B cell (primary cell): ENCODE measurements at regions not wholly inside any gene's neighbourhood (a gene's known extent, or its start where the extent isn't known, plus 50 kb on each side); places are given as distances from the start of the nearest gene placed in this dataset.

Experiments used
- ATAC-seq: fragments of 200-7000 bp; cut with Tn5 transposase; one replicate; pipeline ENCODE4 v1.10.0; 2021; ENCODE audit warnings: low read depth, mild to moderate bottlenecking, moderate number of reproducible peaks, moderate library complexity
- CTCF ChIA-PET: fragments of 350-600 bp; sonication (Branson Sonifier 250); formaldehyde crosslinking; loops from one replicate; lab custom pipeline; 2021; ENCODE audit warnings: antibody characterized with exemption, inconsistent platforms; lab: Charles Lee
- POLR2A ChIA-PET: fragments of 350-600 bp; sonication (Branson Sonifier 250); formaldehyde crosslinking; loops from one replicate; lab custom pipeline; 2021; ENCODE audit warnings: antibody characterized with exemption; lab: Charles Lee
- DNase-seq: peaks from one replicate; pipeline ENCODE4 v3.0.0; 2013
- H2AFZ ChIP-seq: 2 replicates; pipeline ENCODE4 v1.6.1; 2012; ENCODE audit warnings: mild to moderate bottlenecking, low read depth, low read length; ENCODE audit not compliant: insufficient read depth, poor library complexity, severe bottlenecking
- H3K27ac ChIP-seq, 2 donors: 1 replicate in 1 of 2; 2 replicates in 1 of 2; pipeline ENCODE4 v1.5.1; 2012 to 2013; ENCODE audit warnings: low read length in 2 of 2, mild to moderate bottlenecking in 2 of 2, moderate library complexity in 1 of 2
- H3K27me3 ChIP-seq, 4 experiments: fragments of 200-600 bp in 1 of 4; sonication (generic) in 1 of 4; replicated peaks in 1 of 4; 1 replicate in 2 of 4; 2 replicates in 2 of 4; pipeline versions ENCODE4 v1.6.1 to v1.7.0; 2013 to 2016; ENCODE audit warnings: low read length in 3 of 4, mild to moderate bottlenecking in 2 of 4, mixed read lengths in 1 of 4, moderate library complexity in 1 of 4; ENCODE audit not compliant: insufficient read depth in 4 of 4, control insufficient read depth in 3 of 4; ENCODE audit errors: control extremely low read depth in 1 of 4
- H3K36me3 ChIP-seq, 2 experiments: replicated peaks in 1 of 2; 1 replicate in 1 of 2; 2 replicates in 1 of 2; pipeline versions ENCODE4 v1.6.1 to v1.7.1; 2013; ENCODE audit warnings: low read length in 1 of 2; ENCODE audit not compliant: insufficient read depth in 2 of 2, control insufficient read depth in 1 of 2; ENCODE audit errors: control extremely low read depth in 1 of 2, extremely low read depth in 1 of 2
- H3K4me1 ChIP-seq, 2 donors: fragments of 200-600 bp in 1 of 2; sonication (generic) in 1 of 2; 1 replicate in 1 of 2; 2 replicates in 1 of 2; pipeline versions ENCODE4 v1.5.1 to v1.6.1; 2013 to 2017; ENCODE audit warnings: low read length in 2 of 2; ENCODE audit not compliant: control insufficient read depth in 2 of 2, insufficient read depth in 2 of 2
- H3K4me2 ChIP-seq: replicated peaks from 2 replicates; pipeline ENCODE3; 2012; ENCODE audit warnings: mild to moderate bottlenecking, low read depth, low read length; ENCODE audit not compliant: poor library complexity, severe bottlenecking
- H3K4me3 ChIP-seq, 5 experiments: fragments of 200-600 bp in 1 of 5; sonication (generic) in 1 of 5; 1 replicate in 3 of 5; 2 replicates in 2 of 5; pipeline versions ENCODE4 v1.5.1 to v1.7.0; 2011 to 2016; ENCODE audit warnings: low read length in 4 of 5, mild to moderate bottlenecking in 4 of 5, low read depth in 2 of 5, control low read depth in 1 of 5, moderate library complexity in 1 of 5; ENCODE audit not compliant: insufficient read depth in 1 of 5; ENCODE audit errors: control extremely low read depth in 1 of 5, extremely low read depth in 1 of 5
- H3K79me2 ChIP-seq: fragments of 200-600 bp; sonication (generic); one replicate; pipeline ENCODE4 v1.6.0; 2016; ENCODE audit warnings: low read length; ENCODE audit not compliant: control insufficient read depth, insufficient read depth
- H3K9ac ChIP-seq: fragments of 200-600 bp; sonication (generic); 2 replicates; pipeline ENCODE4 v1.6.1; 2017; ENCODE audit warnings: mild to moderate bottlenecking, low read length, moderate library complexity
- H3K9me3 ChIP-seq, 3 donors: one replicate each; pipeline versions ENCODE4 v1.6.1 to v1.7.1; 2013; ENCODE audit warnings: low read length in 2 of 3; ENCODE audit not compliant: control insufficient read depth in 2 of 3, insufficient read depth in 1 of 3; ENCODE audit errors: control extremely low read depth in 1 of 3
- H4K20me1 ChIP-seq: 2 replicates; pipeline ENCODE4 v1.6.0; 2012; ENCODE audit warnings: mild to moderate bottlenecking, low read length; ENCODE audit not compliant: insufficient read depth, control insufficient read depth, poor library complexity, severe bottlenecking
- H3K27ac Mint-ChIP-seq: one replicate; pipeline ENCODE4 v1.8.0; 2021; ENCODE audit warnings: mixed read lengths
- H3K27me3 Mint-ChIP-seq: one replicate; pipeline ENCODE4 v1.8.0; 2021; ENCODE audit warnings: mixed read lengths
- H3K4me1 Mint-ChIP-seq: one replicate; pipeline ENCODE4 v1.8.0; 2021; ENCODE audit warnings: mixed read lengths
- H3K4me3 Mint-ChIP-seq: one replicate; pipeline ENCODE4 v1.8.0; 2021; ENCODE audit warnings: mixed read lengths
- H3K9me3 Mint-ChIP-seq: one replicate; pipeline ENCODE4 v1.8.0; 2022; ENCODE audit warnings: mixed read lengths; ENCODE audit not compliant: insufficient read depth
- EZH2 ChIP-seq: IDR thresholded peaks from 2 replicates; pipeline ENCODE4 v1.6.1; 2012; ENCODE audit warnings: borderline replicate concordance, low read depth, mild to moderate bottlenecking, moderate library complexity, low read length; ENCODE audit not compliant: insufficient read depth, poor library complexity, severe bottlenecking
- WGBS: methylation state at CpG from one replicate; pipeline ENCODE4 v1.1.5; 2013; ENCODE audit warnings: missing lambda C conversion rate; ENCODE audit not compliant: insufficient coverage; 5-methylcytosine and 5-hydroxymethylcytosine counted together
- intact Hi-C: fragments of 100-400 bp; cut with micrococcal nuclease; formaldehyde crosslinking; loops from one replicate; pipeline ENCODE4 v1.10.0; 2022
- TF ChIP-seq, protein P1 (sequence below): fragments of 200-600 bp; IDR thresholded peaks from one replicate; pipeline ENCODE4 v1.8.0; 2022; ENCODE audit warnings: antibody characterized with exemption, mild to moderate bottlenecking

DNA sequence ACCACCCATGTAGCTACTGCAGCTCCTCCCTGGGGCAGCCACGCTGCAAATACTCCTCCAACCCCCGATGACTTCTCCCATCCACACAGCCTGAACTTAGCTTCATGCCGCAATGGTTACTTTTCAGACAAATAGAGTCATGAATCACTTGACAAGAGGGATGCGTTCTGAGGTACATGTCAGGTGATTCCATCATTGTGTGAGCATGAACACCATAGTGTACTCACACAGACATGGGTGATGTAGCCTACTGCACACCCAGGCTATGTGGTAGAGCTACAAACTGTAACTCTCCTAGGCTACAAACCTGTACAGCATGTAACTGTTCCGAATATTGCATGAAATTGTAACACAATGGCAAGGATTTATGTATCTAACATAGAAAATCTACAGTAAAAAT lies 298.5 kb upstream of the SLC35B3 start:
- no peak overlapping the region for H2AFZ ChIP-seq
- H3K4me1 Mint-ChIP-seq: peaks cover 4% of the 10 kb centered on the region
- WGBS: 81% methylated on average over 3 of the region's 5 CpGs

DNA sequence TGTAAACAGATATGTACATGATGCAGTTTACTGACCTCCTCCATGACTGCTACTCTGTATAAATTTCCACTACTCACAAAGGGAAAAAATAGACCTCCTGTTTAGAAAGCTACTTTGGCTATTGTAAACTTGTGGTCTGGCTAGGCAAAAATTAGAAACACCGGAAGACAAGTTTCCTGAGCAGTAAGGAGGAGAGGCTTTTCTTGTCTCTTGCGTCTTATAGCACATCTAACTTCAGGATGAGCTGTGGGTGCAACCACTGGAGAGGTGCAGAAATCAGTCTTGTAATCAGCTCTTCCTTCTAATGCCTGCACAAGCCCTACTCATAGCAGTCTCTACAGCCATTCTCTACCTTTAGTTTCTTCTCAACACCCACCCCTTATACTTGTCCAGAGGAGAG lies 296.5 kb upstream of the SLC35B3 start:
- Histone ChIP-seq H3K27me3 (no peaks in the 10 kb centered on the region), H3K79me2 (no peaks in the 10 kb centered on the region), H4K20me1 (no peaks in the 10 kb centered on the region), H3K9me3 (no peaks in the 10 kb centered on the region), H3K4me2 (no peak overlapping the region), H3K36me3 (no peaks in the 10 kb centered on the region), H2AFZ (no peak overlapping the region), H3K9ac (no peak overlapping the region), H3K27ac (no peak overlapping the region), H3K4me3 (no peak overlapping the region), H3K4me1 (peaks cover 0 to 3% of the 10 kb centered on the region in 2 donors)
- WGBS: 5% methylated on average over 2 of the region's 2 CpGs
- Mint-ChIP-seq H3K4me1 (peaks cover 4% of the 10 kb centered on the region), H3K9me3 (no peaks in the 10 kb centered on the region), H3K27me3 (no peaks in the 10 kb centered on the region), H3K4me3 (no peak overlapping the region), H3K27ac (no peak overlapping the region)
- DNase-seq (no peak), ATAC-seq (no peak)
- ChIA-PET CTCF (interaction anchor here (0.9 to 1.1 kb wide), 2 partner anchors 11 to 22 kb away, joined by 5 read pairs; no protein-coding TSS in a partner anchor), POLR2A (no interaction called here)
- intact Hi-C loops: no loop called here
- TF ChIP-seq EZH2: no peak
- TF ChIP-seq, protein P1, sequence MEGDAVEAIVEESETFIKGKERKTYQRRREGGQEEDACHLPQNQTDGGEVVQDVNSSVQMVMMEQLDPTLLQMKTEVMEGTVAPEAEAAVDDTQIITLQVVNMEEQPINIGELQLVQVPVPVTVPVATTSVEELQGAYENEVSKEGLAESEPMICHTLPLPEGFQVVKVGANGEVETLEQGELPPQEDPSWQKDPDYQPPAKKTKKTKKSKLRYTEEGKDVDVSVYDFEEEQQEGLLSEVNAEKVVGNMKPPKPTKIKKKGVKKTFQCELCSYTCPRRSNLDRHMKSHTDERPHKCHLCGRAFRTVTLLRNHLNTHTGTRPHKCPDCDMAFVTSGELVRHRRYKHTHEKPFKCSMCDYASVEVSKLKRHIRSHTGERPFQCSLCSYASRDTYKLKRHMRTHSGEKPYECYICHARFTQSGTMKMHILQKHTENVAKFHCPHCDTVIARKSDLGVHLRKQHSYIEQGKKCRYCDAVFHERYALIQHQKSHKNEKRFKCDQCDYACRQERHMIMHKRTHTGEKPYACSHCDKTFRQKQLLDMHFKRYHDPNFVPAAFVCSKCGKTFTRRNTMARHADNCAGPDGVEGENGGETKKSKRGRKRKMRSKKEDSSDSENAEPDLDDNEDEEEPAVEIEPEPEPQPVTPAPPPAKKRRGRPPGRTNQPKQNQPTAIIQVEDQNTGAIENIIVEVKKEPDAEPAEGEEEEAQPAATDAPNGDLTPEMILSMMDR: no peak

More for the DNA sequence above, 298.5 kb upstream of the SLC35B3 start:
- H3K4me3 ChIP-seq: no peak overlapping the region
- H3K79me2 ChIP-seq: no peaks in the 10 kb centered on the region
- H3K4me2 ChIP-seq: no peak overlapping the region
- H3K9me3 Mint-ChIP-seq: no peaks in the 10 kb centered on the region
- no peak overlapping the region for H3K27ac ChIP-seq
- no peak overlapping the region for H3K9ac ChIP-seq
- no peak overlapping the region for H3K4me3 Mint-ChIP-seq
- ChIA-PET CTCF (no interaction called here), POLR2A (no interaction called here)
- H3K27ac Mint-ChIP-seq: no peak overlapping the region
- peaks cover 0 to 3% of the 10 kb centered on the region in 2 donors for H3K4me1 ChIP-seq
- no peaks in the 10 kb centered on the region for H3K9me3 ChIP-seq
- no peaks in the 10 kb centered on the region for H3K27me3 ChIP-seq
- intact Hi-C loops: no loop called here
- no peaks in the 10 kb centered on the region for H4K20me1 ChIP-seq
- ATAC-seq (no peak), DNase-seq (no peak)
- TF ChIP-seq, protein P1: no peak
- no peak for TF ChIP-seq EZH2
- no peaks in the 10 kb centered on the region for H3K27me3 Mint-ChIP-seq
- no peaks in the 10 kb centered on the region for H3K36me3 ChIP-seq
